Neural cell (in vitro differentiated cells): ENCODE measurements at regions not wholly inside any gene's neighbourhood (a gene's known extent, or its start where the extent isn't known, plus 50 kb on each side); places are given as distances from the start of the nearest gene placed in this dataset.

Experiments
- H2AFZ ChIP-seq: fragments of 200-600, 300-800 bp; sonication (generic), shearing (Covaris generic); 2 replicates; pipeline ENCODE4 v1.6.0; 2014; ENCODE audit warnings: low read depth, mild to moderate bottlenecking, antibody characterized with exemption, low read length, moderate library complexity
- H3F3A ChIP-seq: fragments of 200-600 bp; shearing (Covaris generic); 2 replicates; pipeline ENCODE4 v1.6.1; 2016; ENCODE audit warnings: mild to moderate bottlenecking, moderate library complexity, mixed read lengths, antibody characterized with exemption, low read length; ENCODE audit not compliant: insufficient read depth, poor library complexity, severe bottlenecking
- H3K27ac ChIP-seq: fragments of 200-600, 300-800 bp; sonication (generic), shearing (Covaris generic); 2 replicates; pipeline ENCODE4 v1.5.1; 2014; ENCODE audit warnings: mild to moderate bottlenecking, low read length, moderate library complexity
- H3K27me3 ChIP-seq: fragments of 300-800, 200-600 bp; sonication (generic), shearing (Covaris generic); 2 replicates; pipeline ENCODE4 v1.6.0; 2014; ENCODE audit warnings: mild to moderate bottlenecking, low read depth, low read length, moderate library complexity; ENCODE audit not compliant: insufficient read depth
- H3K36me3 ChIP-seq: fragments of 300-800, 200-600 bp; sonication (generic), shearing (Covaris generic); 2 replicates; pipeline ENCODE4 v1.5.1; 2014; ENCODE audit warnings: mild to moderate bottlenecking, antibody characterized with exemption, low read length, moderate library complexity; ENCODE audit not compliant: insufficient read depth
- H3K4me2 ChIP-seq: fragments of 300-800, 200-600 bp; sonication (generic), shearing (Covaris generic); 2 replicates; pipeline ENCODE4 v1.6.0; 2014; ENCODE audit warnings: mild to moderate bottlenecking, low read length
- H3K4me3 ChIP-seq: fragments of 300-800, 200-600 bp; sonication (generic), shearing (Covaris generic); 2 replicates; pipeline ENCODE4 v1.5.1; 2014; ENCODE audit warnings: mild to moderate bottlenecking, low read length, moderate library complexity
- H3K79me2 ChIP-seq: fragments of 200-600 bp; shearing (Covaris generic); replicated peaks from 2 replicates; pipeline ENCODE4 v1.6.0; 2014; ENCODE audit warnings: mild to moderate bottlenecking, low read length, moderate library complexity; ENCODE audit not compliant: insufficient read depth
- H3K9ac ChIP-seq: fragments of 300-800, 200-600 bp; sonication (generic), shearing (Covaris generic); 2 replicates; pipeline ENCODE4 v1.6.1; 2016; ENCODE audit warnings: mild to moderate bottlenecking, low read length, mixed read lengths
- H3K9me2 ChIP-seq: fragments of 200-600 bp; shearing (Covaris generic); 2 replicates; pipeline ENCODE4 v1.6.1; 2016; ENCODE audit warnings: mild to moderate bottlenecking, low read length, mixed read lengths; ENCODE audit not compliant: insufficient read depth
- H3K9me3 ChIP-seq: fragments of 200-600, 300-800 bp; sonication (generic), shearing (Covaris generic); 2 replicates; pipeline ENCODE4 v1.6.1; 2016; ENCODE audit warnings: mild to moderate bottlenecking, mixed run types, low read length, moderate library complexity, mixed read lengths
- H4K20me1 ChIP-seq: fragments of 200-600 bp; shearing (Covaris generic); 2 replicates; pipeline ENCODE4 v1.6.1; 2016; ENCODE audit warnings: mild to moderate bottlenecking, mixed run types; ENCODE audit not compliant: insufficient read depth
- EP300 ChIP-seq: fragments of 450-650 bp; conservative IDR thresholded peaks from 2 replicates; pipeline ENCODE4 v1.6.1; 2014; ENCODE audit warnings: antibody characterized with exemption, mild to moderate bottlenecking, moderate library complexity; ENCODE audit not compliant: poor library complexity, severe bottlenecking
- EZH2 ChIP-seq: fragments of 200-600, 300-800 bp; shearing (Covaris generic), sonication (generic); IDR thresholded peaks from 2 replicates; pipeline ENCODE4 v1.6.1; 2014; ENCODE audit warnings: antibody characterized with exemption, low read length, borderline replicate concordance, mild to moderate bottlenecking; ENCODE audit not compliant: insufficient read depth, poor library complexity, severe bottlenecking
- MXI1 ChIP-seq: fragments of 450-650 bp; conservative IDR thresholded peaks from 2 replicates; pipeline ENCODE4 v1.6.1; 2014; ENCODE audit warnings: antibody characterized with exemption, mild to moderate bottlenecking; ENCODE audit not compliant: poor library complexity, severe bottlenecking
- POLR2AphosphoS5 ChIP-seq: IDR thresholded peaks from 2 replicates; pipeline ENCODE4 v1.6.1; 2012
- RAD21 ChIP-seq: fragments of 450-650 bp; conservative IDR thresholded peaks from 2 replicates; pipeline ENCODE4 v1.6.1; 2014; ENCODE audit warnings: antibody characterized with exemption, mild to moderate bottlenecking, moderate library complexity
- SMC3 ChIP-seq: fragments of 450-650 bp; conservative IDR thresholded peaks from 2 replicates; pipeline ENCODE4 v1.6.1; 2014; ENCODE audit warnings: antibody characterized with exemption, mild to moderate bottlenecking, moderate library complexity; ENCODE audit not compliant: poor library complexity
- TAF1 ChIP-seq: IDR thresholded peaks from 2 replicates; pipeline ENCODE4 v1.6.1; 2012; ENCODE audit warnings: low read depth
- TF ChIP-seq, protein P1 (sequence below): IDR thresholded peaks from 2 replicates; pipeline ENCODE4 v1.6.1; 2012; ENCODE audit warnings: borderline replicate concordance
- TF ChIP-seq, protein P2 (sequence below): fragments of 450-650 bp; IDR thresholded peaks from 2 replicates; pipeline ENCODE4 v1.5.1; 2014; ENCODE audit warnings: antibody characterized with exemption, mild to moderate bottlenecking, moderate library complexity; ENCODE audit not compliant: poor library complexity, severe bottlenecking

GRCh38 chr1:106747791-106748190 lies 308.7 kb upstream of the PRMT6 start:
- no peak overlapping the region for H2AFZ ChIP-seq
- no peaks in the 10 kb centered on the region for H4K20me1 ChIP-seq
- no peaks in the 10 kb centered on the region for H3K79me2 ChIP-seq
- no peaks in the 10 kb centered on the region for H3K9me2 ChIP-seq
- H3K9ac ChIP-seq, result no peak overlapping the region
- TF ChIP-seq EZH2 (no peak), RAD21 (no peak), EP300 (no peak), TAF1 (no peak), MXI1 (no peak), POLR2AphosphoS5 (no peak), SMC3 (no peak)
- TF ChIP-seq, protein P1, sequence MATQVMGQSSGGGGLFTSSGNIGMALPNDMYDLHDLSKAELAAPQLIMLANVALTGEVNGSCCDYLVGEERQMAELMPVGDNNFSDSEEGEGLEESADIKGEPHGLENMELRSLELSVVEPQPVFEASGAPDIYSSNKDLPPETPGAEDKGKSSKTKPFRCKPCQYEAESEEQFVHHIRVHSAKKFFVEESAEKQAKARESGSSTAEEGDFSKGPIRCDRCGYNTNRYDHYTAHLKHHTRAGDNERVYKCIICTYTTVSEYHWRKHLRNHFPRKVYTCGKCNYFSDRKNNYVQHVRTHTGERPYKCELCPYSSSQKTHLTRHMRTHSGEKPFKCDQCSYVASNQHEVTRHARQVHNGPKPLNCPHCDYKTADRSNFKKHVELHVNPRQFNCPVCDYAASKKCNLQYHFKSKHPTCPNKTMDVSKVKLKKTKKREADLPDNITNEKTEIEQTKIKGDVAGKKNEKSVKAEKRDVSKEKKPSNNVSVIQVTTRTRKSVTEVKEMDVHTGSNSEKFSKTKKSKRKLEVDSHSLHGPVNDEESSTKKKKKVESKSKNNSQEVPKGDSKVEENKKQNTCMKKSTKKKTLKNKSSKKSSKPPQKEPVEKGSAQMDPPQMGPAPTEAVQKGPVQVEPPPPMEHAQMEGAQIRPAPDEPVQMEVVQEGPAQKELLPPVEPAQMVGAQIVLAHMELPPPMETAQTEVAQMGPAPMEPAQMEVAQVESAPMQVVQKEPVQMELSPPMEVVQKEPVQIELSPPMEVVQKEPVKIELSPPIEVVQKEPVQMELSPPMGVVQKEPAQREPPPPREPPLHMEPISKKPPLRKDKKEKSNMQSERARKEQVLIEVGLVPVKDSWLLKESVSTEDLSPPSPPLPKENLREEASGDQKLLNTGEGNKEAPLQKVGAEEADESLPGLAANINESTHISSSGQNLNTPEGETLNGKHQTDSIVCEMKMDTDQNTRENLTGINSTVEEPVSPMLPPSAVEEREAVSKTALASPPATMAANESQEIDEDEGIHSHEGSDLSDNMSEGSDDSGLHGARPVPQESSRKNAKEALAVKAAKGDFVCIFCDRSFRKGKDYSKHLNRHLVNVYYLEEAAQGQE, result no peak
- TF ChIP-seq, protein P2, sequence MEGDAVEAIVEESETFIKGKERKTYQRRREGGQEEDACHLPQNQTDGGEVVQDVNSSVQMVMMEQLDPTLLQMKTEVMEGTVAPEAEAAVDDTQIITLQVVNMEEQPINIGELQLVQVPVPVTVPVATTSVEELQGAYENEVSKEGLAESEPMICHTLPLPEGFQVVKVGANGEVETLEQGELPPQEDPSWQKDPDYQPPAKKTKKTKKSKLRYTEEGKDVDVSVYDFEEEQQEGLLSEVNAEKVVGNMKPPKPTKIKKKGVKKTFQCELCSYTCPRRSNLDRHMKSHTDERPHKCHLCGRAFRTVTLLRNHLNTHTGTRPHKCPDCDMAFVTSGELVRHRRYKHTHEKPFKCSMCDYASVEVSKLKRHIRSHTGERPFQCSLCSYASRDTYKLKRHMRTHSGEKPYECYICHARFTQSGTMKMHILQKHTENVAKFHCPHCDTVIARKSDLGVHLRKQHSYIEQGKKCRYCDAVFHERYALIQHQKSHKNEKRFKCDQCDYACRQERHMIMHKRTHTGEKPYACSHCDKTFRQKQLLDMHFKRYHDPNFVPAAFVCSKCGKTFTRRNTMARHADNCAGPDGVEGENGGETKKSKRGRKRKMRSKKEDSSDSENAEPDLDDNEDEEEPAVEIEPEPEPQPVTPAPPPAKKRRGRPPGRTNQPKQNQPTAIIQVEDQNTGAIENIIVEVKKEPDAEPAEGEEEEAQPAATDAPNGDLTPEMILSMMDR, result no peak
- no peaks in the 10 kb centered on the region for H3K9me3 ChIP-seq
- peaks cover 7% of the 10 kb centered on the region for H3F3A ChIP-seq
- H3K36me3 ChIP-seq, result no peaks in the 10 kb centered on the region
- H3K27ac ChIP-seq, result no peak overlapping the region
- no peak overlapping the region for H3K4me2 ChIP-seq
- no peaks in the 10 kb centered on the region for H3K27me3 ChIP-seq
- no peak overlapping the region for H3K4me3 ChIP-seq

DNA sequence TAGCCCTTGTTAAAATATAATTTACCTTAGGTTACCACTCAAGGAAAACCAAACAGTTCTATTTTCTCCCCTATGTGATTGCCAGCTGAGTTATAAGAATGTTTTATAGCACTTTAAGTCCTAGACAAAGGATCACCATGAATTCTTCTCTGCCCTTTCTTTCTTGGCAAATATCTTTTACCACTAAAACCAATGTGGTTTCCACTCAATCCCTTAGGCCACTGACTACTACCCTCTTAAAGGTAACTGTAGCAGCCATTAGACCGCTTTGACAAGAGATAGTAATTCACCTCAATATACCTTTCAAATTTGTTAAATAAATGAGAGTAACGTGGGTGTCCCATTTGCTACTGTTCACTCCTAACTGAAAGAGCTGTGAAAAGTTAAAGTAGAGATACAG lies 307.9 kb upstream of the PRMT6 start:
- no peaks in the 10 kb centered on the region for H3K9me3 ChIP-seq
- no peak overlapping the region for H3K4me3 ChIP-seq
- H3K27ac ChIP-seq, result no peak overlapping the region
- no peaks in the 10 kb centered on the region for H3K79me2 ChIP-seq
- no peak for TF ChIP-seq EZH2
- no peak overlapping the region for H3K9ac ChIP-seq
- no peaks in the 10 kb centered on the region for H3K27me3 ChIP-seq
- no peak overlapping the region for H2AFZ ChIP-seq
- H4K20me1 ChIP-seq, result no peaks in the 10 kb centered on the region
- H3K4me2 ChIP-seq, result no peak overlapping the region
- no peaks in the 10 kb centered on the region for H3K36me3 ChIP-seq
- H3F3A ChIP-seq, result peaks cover 7% of the 10 kb centered on the region
- no peaks in the 10 kb centered on the region for H3K9me2 ChIP-seq

GRCh38 chr1:106749491-106749890 lies 307.0 kb upstream of the PRMT6 start:
- H3F3A ChIP-seq, result peaks cover 7% of the 10 kb centered on the region
- H3K4me3 ChIP-seq, result no peak overlapping the region
- no peak overlapping the region for H3K9ac ChIP-seq
- no peaks in the 10 kb centered on the region for H4K20me1 ChIP-seq
- TF ChIP-seq SMC3 (no peak), POLR2AphosphoS5 (no peak), RAD21 (no peak), TAF1 (no peak), EP300 (no peak), EZH2 (no peak), MXI1 (no peak)
- TF ChIP-seq, protein P1, result no peak
- TF ChIP-seq, protein P2, result no peak
- no peaks in the 10 kb centered on the region for H3K36me3 ChIP-seq
- H3K27me3 ChIP-seq, result no peaks in the 10 kb centered on the region
- no peaks in the 10 kb centered on the region for H3K9me2 ChIP-seq
- H3K4me2 ChIP-seq, result no peak overlapping the region
- H3K9me3 ChIP-seq, result no peaks in the 10 kb centered on the region
- H3K27ac ChIP-seq, result no peak overlapping the region
- H2AFZ ChIP-seq, result no peak overlapping the region
- H3K79me2 ChIP-seq, result no peaks in the 10 kb centered on the region
